HG02763 (cell line): ENCODE measurements at regions not wholly inside any gene's neighbourhood (a gene's known extent, or its start where the extent isn't known, plus 50 kb on each side); places are given as distances from the start of the nearest gene placed in this dataset.

Experiments
- ATAC-seq: cut with Tn5 transposase; IDR thresholded peaks from one replicate; pipeline ENCODE4 v1.9.1; 2021; ENCODE audit warnings: mild to moderate bottlenecking, moderate library complexity; ENCODE audit not compliant: unreplicated experiment

GRCh38 chr12:65623507-65623906 is 200.8 kb upstream of the HMGA2 start:
- no peak for ATAC-seq

- ATAC-seq, result no peak
Measured at GRCh38 chr12:65624554-65625086, 199.7 kb upstream of the HMGA2 start.

- ATAC-seq, result no peak
Measured at GRCh38 chr12:65628061-65628460, 196.2 kb upstream of the HMGA2 start.

GRCh38 chr12:65630555-65630954 is 193.7 kb upstream of the HMGA2 start:
- no peak for ATAC-seq

- no peak for ATAC-seq
Measured at GRCh38 chr12:65631621-65632111, 192.6 kb upstream of the HMGA2 start.

GRCh38 chr12:65632131-65632855 is 192.0 kb upstream of the HMGA2 start:
- no peak for ATAC-seq

- ATAC-seq, result no peak
Measured at GRCh38 chr12:65634061-65634460, 190.2 kb upstream of the HMGA2 start.

- no peak for ATAC-seq
Measured at GRCh38 chr12:65634626-65635331, 189.5 kb upstream of the HMGA2 start.

- no peak for ATAC-seq
Measured at GRCh38 chr12:65636436-65636835, 187.8 kb upstream of the HMGA2 start.

GRCh38 chr12:65637150-65637549 is 187.1 kb upstream of the HMGA2 start:
- ATAC-seq, result no peak

GRCh38 chr12:65637774-65638173 is 186.5 kb upstream of the HMGA2 start:
- no peak for ATAC-seq

- ATAC-seq, result no peak
Measured at GRCh38 chr12:65638324-65638723, 186.0 kb upstream of the HMGA2 start.

- no peak for ATAC-seq
Measured at GRCh38 chr12:65640489-65640901, 183.8 kb upstream of the HMGA2 start.

GRCh38 chr12:65642061-65642661 is 182.1 kb upstream of the HMGA2 start:
- no peak for ATAC-seq

GRCh38 chr12:65643171-65643570 is 181.1 kb upstream of the HMGA2 start:
- ATAC-seq, result no peak

- ATAC-seq, result no peak
Measured at GRCh38 chr12:65643595-65644386, 180.5 kb upstream of the HMGA2 start.

GRCh38 chr12:65646127-65646643 is 178.1 kb upstream of the HMGA2 start:
- ATAC-seq, result no peak

GRCh38 chr12:65647074-65647473 is 177.2 kb upstream of the HMGA2 start:
- ATAC-seq, result no peak

- no peak for ATAC-seq
Measured at GRCh38 chr12:65648461-65648860, 175.8 kb upstream of the HMGA2 start.

GRCh38 chr12:65649126-65649525 is 175.2 kb upstream of the HMGA2 start:
- ATAC-seq, result no peak

- ATAC-seq, result no peak
Measured at GRCh38 chr12:65651060-65651459, 173.2 kb upstream of the HMGA2 start.
